ENCODE measurements at regions not wholly inside any gene's neighbourhood (a gene's known extent, or its start where the extent isn't known, plus 50 kb on each side); places are given as distances from the start of the nearest gene placed in this dataset.

DNA sequence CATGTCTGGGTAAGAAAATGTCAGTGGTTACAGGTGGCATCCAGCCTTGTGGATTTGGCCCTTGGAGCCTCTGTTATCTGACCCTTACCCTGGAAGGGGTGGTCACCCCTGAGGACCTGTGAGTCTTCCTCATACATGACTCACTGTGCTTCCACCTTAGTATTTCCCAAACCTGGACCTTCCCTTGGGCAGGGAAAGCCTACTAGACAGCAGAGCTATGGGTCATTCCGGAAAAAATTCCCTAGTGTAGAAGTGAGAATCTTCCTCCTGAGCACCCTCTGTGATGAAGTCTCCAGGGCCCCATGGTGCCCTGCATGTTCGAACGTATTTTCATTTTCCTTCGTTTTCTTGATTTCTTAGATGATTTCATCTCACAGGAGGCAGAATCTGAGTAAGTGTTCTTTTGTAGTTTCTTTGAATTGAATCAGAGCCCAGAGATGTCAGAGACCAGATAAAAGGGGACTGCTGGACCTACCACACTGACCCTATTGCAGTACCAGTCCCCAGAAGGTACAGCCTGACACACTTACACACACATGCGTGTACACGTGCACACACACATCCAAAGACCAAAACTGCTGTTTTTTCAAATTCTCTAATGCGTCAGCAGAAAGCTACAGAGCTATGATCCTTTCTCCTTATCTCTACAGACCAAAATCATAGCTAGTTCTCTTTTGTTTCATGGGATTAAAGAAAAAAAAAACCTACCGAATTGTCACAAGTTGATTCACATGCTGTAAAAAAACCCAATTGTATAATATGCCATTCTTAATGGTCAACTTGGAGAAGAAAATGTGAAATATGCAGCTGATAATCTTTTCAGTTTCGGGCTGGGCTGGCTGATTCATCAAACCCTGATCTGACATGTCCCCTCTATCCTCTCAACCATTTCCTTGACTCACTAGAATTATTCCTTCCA lies 50.5 kb upstream of the ARHGEF3 start:
- CTCF ChIA-PET: interaction anchor here (1.0 to 1.1 kb wide), 2 partner anchors 11 to 34 kb away, joined by 3 to 4 read pairs; no protein-coding TSS in a partner anchor
- Mint-ChIP-seq H3K9me3 (ENCODE audit: insufficient read depth) (no peaks in the 10 kb centered on the region), H3K36me3 (ENCODE audit: low read depth) (peaks cover 31% of the 10 kb centered on the region), H3K4me1 (ENCODE audit: low read depth) (peaks cover 21% of the 10 kb centered on the region), H3K27me3 (ENCODE audit: low read depth) (no peaks in the 10 kb centered on the region), H3K4me3 (no peak overlapping the region), H3K27ac (no peak overlapping the region)
- no peak for DNase-seq
- no peak for ATAC-seq
- POLR2A ChIA-PET: interaction anchor here (0.9 kb wide), 1 partner anchor 29 kb away, joined by 3 read pairs; no protein-coding TSS in a partner anchor
